ENCODE measurements at regions not wholly inside any gene's neighbourhood (a gene's known extent, or its start where the extent isn't known, plus 50 kb on each side); places are given as distances from the start of the nearest gene placed in this dataset.

DNA sequence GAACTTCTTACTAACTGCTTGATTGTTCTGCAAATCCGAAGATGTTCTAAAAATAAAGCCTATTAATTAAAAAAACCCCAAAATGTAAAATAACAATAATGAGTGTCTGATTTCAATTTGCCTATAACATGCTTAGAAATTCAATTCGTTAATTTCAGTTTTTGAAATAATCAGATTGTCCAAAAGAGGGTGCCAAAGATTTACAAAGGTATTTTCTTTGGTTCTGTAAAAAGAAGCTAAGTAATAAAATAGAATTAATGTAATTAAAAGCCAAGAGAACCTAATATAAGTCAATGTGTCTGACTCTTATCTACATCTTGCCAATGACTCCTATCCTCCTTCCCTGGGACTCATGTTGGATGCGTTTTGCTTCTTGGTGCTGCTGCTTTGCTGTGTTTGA is 75.0 kb upstream of the CPHXL start:
- TF ChIP-seq CTCF (IDR thresholded peaks at IDR 0.05; ENCODE audit: low read depth, low read length) (no peak), POLR2A (IDR thresholded peaks at IDR 0.05; ENCODE audit: extremely low read depth, insufficient read length) (no peak)
- TF ChIP-seq, protein P1, sequence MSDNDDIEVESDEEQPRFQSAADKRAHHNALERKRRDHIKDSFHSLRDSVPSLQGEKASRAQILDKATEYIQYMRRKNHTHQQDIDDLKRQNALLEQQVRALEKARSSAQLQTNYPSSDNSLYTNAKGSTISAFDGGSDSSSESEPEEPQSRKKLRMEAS (IDR thresholded peaks at IDR 0.05; ENCODE audit: low read depth, low read length), result no peak

All from NB4 (cell line).